SH-SY5Y (cell line): ENCODE measurements at regions not wholly inside any gene's neighbourhood (a gene's known extent, or its start where the extent isn't known, plus 50 kb on each side); places are given as distances from the start of the nearest gene placed in this dataset.

Experiments used
- GATA2 ChIP-seq: IDR thresholded peaks from 2 replicates; pipeline ENCODE4 v1.6.1; 2011; ENCODE audit warnings: mild to moderate bottlenecking, low read depth, low read length
- GATA3 ChIP-seq: IDR thresholded peaks from 2 replicates; pipeline ENCODE4 v1.6.1; 2011; ENCODE audit warnings: low read depth, mild to moderate bottlenecking, low read length, moderate library complexity

DNA sequence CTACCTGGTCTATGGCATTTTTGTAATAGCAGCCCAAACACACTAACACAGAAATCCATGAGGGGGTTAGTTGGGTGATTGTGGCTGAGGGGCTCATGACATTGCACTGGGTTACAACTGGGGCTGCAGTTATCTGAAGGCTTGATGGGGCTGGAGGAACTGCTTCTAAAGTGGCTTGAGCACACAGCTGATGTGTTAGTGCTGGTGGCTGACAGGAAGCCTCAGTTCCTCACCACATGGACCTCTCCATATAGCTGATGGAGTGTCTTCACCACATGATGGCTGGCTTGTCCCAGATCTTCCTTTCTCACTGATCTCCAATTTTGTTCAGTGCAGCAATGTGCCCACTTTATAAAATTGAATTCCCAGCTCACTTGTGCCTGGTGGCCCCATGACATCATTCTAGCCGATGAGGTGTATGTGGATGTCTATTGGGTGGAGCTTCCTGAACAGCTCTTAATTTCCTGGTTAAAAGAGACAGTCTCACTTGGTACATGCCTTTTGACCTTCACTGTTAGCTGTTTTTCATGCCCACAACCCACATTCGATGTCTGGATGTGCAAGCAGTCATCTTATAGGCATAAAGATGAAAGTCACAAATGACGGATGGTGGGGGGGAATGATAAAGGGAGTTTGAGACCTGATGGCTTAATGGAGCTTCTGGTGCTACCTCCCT lies 166.9 kb upstream of the BMPER start:
- no peak for TF ChIP-seq GATA2
- TF ChIP-seq GATA3: no peak
